ENCODE measurements at regions not wholly inside any gene's neighbourhood (a gene's known extent, or its start where the extent isn't known, plus 50 kb on each side); places are given as distances from the start of the nearest gene placed in this dataset.
"Not testable (repeated sequence)": the region's sequence is repeated elsewhere in the genome, so short reads cannot be mapped to it uniquely, and the experiment has no call there.

- not testable (repeated sequence) for H3K36me3 Mint-ChIP-seq (ENCODE audit: unreplicated experiment); H3K4me3 Mint-ChIP-seq (ENCODE audit: unreplicated experiment); H3K9me3 Mint-ChIP-seq (ENCODE audit: unreplicated experiment); H3K27ac Mint-ChIP-seq (ENCODE audit: unreplicated experiment); DNase-seq (ENCODE audit: extremely low spot score, unreplicated experiment); H3K27me3 Mint-ChIP-seq (ENCODE audit: unreplicated experiment); H3K4me1 Mint-ChIP-seq (ENCODE audit: unreplicated experiment)
These were observed 174.0 kb upstream of the SPATA31A3 start for GRCh38 chr9:67166335-67166734.

DNA sequence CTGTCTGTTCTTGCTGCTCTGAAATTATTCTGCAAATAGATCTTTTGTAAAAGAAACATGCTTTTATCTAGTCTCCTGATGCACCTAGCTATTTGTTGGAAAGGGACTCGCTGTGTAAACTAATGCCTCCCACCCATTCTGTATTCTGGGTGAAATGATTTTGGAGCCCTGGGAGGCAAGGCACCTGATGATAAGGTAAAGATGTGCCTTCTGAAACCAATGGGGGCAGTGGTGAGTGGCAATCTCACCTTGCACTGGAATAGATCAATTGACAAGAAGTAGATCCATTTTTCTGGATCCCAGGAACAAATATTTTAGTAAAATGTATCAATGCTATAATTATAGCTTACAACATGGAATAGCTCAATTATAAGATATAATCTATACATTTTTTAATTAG lies 170.5 kb upstream of the SPATA31A3 start:
- H3K4me1 Mint-ChIP-seq (ENCODE audit: unreplicated experiment); H3K27ac Mint-ChIP-seq (ENCODE audit: unreplicated experiment); H3K4me3 Mint-ChIP-seq (ENCODE audit: unreplicated experiment); H3K9me3 Mint-ChIP-seq (ENCODE audit: unreplicated experiment); H3K36me3 Mint-ChIP-seq (ENCODE audit: unreplicated experiment); DNase-seq (ENCODE audit: extremely low spot score, unreplicated experiment); H3K27me3 Mint-ChIP-seq (ENCODE audit: unreplicated experiment): not testable (repeated sequence)

DNA sequence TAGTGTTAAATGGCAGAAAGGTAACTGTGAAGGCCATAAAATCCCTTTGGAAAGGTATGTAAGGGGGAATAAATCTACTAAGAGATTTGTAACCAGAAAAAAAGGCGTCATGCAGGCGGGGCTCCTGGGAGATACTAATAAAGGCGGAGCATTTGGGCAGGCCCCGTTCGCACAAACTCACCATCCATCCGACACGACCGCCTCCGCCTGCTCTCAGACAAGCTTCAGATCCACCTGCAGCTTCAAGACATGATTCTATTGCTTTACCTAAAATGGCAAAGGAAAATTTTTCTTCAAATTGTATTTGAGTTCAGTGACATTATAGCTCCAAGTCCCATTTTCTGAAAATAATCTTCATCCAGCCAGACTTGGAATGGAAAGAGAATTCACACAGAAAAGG lies 162.9 kb upstream of the SPATA31A3 start:
- H3K27me3 Mint-ChIP-seq (ENCODE audit: unreplicated experiment); DNase-seq (ENCODE audit: extremely low spot score, unreplicated experiment); H3K27ac Mint-ChIP-seq (ENCODE audit: unreplicated experiment); H3K4me1 Mint-ChIP-seq (ENCODE audit: unreplicated experiment); H3K9me3 Mint-ChIP-seq (ENCODE audit: unreplicated experiment); H3K36me3 Mint-ChIP-seq (ENCODE audit: unreplicated experiment); H3K4me3 Mint-ChIP-seq (ENCODE audit: unreplicated experiment): not testable (repeated sequence)

- H3K27me3 Mint-ChIP-seq (ENCODE audit: unreplicated experiment); H3K9me3 Mint-ChIP-seq (ENCODE audit: unreplicated experiment); H3K36me3 Mint-ChIP-seq (ENCODE audit: unreplicated experiment); DNase-seq (ENCODE audit: extremely low spot score, unreplicated experiment); H3K27ac Mint-ChIP-seq (ENCODE audit: unreplicated experiment); H3K4me3 Mint-ChIP-seq (ENCODE audit: unreplicated experiment); H3K4me1 Mint-ChIP-seq (ENCODE audit: unreplicated experiment): not testable (repeated sequence)
These were observed 161.2 kb upstream of the SPATA31A3 start for GRCh38 chr9:67153501-67153900.

DNA sequence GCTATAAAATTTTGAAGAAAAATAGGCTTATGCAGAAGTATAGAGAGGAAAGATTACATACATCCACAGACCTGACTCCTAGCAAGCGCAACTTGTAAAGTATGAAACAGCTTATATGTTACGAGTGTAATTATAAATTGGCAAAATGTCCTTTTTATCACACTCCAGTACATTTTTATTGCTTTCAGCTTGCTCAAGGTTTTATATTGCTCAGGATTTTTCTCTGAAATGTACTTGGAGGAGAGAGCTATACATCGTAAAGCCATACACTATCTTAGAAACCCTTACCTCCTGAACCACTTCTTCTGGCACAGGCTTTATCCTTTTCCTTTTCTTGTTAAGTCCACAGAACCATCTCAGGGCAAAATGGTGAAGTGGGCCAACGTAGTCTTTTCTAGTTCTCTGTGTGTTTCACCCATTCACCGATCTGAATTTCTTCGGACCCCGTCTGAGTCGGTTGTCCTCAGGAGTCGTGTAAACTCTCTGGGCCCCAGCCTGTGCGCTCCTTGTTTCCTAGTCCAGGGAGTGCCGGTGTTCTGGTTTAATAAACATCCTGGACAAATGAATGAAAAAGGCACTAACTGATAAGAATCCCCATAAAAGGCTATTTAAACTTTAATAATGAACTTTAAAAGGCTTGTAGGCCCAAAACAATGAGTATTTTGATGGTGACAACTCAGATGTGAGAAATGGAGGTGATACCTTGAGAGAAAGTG lies 150.2 kb upstream of the SPATA31A3 start:
- not testable (repeated sequence) for H3K4me3 Mint-ChIP-seq (ENCODE audit: unreplicated experiment); H3K9me3 Mint-ChIP-seq (ENCODE audit: unreplicated experiment); H3K27ac Mint-ChIP-seq (ENCODE audit: unreplicated experiment); H3K36me3 Mint-ChIP-seq (ENCODE audit: unreplicated experiment); DNase-seq (ENCODE audit: extremely low spot score, unreplicated experiment); H3K4me1 Mint-ChIP-seq (ENCODE audit: unreplicated experiment); H3K27me3 Mint-ChIP-seq (ENCODE audit: unreplicated experiment)

GRCh38 chr9:67136376-67136775 lies 144.0 kb upstream of the SPATA31A3 start:
- H3K36me3 Mint-ChIP-seq (ENCODE audit: unreplicated experiment); DNase-seq (ENCODE audit: extremely low spot score, unreplicated experiment); H3K4me3 Mint-ChIP-seq (ENCODE audit: unreplicated experiment); H3K4me1 Mint-ChIP-seq (ENCODE audit: unreplicated experiment); H3K27ac Mint-ChIP-seq (ENCODE audit: unreplicated experiment); H3K27me3 Mint-ChIP-seq (ENCODE audit: unreplicated experiment); H3K9me3 Mint-ChIP-seq (ENCODE audit: unreplicated experiment): not testable (repeated sequence)

DNA sequence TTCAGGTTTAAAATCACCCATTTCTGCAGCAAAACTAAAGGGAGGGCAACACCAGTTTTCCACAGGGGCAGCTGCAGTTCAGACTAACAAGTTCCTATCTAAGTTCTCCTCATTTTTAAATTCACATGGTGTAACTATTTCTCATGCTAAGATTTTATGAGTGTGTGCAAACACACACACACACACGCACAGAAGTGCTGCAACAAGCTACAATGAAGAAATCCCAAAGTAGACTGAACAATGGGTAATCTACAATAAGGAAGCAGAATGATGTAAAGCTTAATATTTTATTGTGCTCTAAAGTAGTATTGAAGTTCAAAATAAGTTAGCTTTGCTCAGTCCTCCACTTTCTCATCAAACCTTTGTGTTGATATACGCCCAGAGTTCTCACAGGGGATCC lies 140.8 kb upstream of the SPATA31A3 start:
- not testable (repeated sequence) for H3K27me3 Mint-ChIP-seq (ENCODE audit: unreplicated experiment); H3K4me3 Mint-ChIP-seq (ENCODE audit: unreplicated experiment); H3K27ac Mint-ChIP-seq (ENCODE audit: unreplicated experiment); H3K4me1 Mint-ChIP-seq (ENCODE audit: unreplicated experiment); H3K9me3 Mint-ChIP-seq (ENCODE audit: unreplicated experiment); DNase-seq (ENCODE audit: extremely low spot score, unreplicated experiment); H3K36me3 Mint-ChIP-seq (ENCODE audit: unreplicated experiment)

DNA sequence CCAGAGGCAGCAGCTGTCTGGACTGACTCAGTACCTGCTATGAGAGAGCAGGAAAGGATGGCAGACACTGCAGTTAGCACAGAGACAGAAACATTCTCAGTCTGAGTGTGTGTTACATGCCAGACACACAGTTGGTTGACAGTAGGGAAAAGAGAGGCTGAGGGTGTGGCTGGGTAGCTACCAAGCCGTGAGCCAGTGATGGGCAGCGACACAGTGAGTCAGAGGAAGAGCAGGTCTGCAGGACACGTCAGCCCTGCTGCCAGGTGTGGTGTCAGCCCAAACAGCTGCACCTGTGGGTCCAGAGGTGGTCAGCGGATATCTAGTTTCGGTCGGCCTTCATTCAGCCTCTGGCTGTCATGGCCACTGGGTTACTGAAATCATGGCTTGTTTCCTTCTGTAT lies 124.4 kb upstream of the SPATA31A3 start:
- H3K9me3 Mint-ChIP-seq (ENCODE audit: unreplicated experiment); DNase-seq (ENCODE audit: extremely low spot score, unreplicated experiment); H3K36me3 Mint-ChIP-seq (ENCODE audit: unreplicated experiment); H3K27me3 Mint-ChIP-seq (ENCODE audit: unreplicated experiment); H3K4me3 Mint-ChIP-seq (ENCODE audit: unreplicated experiment); H3K27ac Mint-ChIP-seq (ENCODE audit: unreplicated experiment); H3K4me1 Mint-ChIP-seq (ENCODE audit: unreplicated experiment): not testable (repeated sequence)

DNA sequence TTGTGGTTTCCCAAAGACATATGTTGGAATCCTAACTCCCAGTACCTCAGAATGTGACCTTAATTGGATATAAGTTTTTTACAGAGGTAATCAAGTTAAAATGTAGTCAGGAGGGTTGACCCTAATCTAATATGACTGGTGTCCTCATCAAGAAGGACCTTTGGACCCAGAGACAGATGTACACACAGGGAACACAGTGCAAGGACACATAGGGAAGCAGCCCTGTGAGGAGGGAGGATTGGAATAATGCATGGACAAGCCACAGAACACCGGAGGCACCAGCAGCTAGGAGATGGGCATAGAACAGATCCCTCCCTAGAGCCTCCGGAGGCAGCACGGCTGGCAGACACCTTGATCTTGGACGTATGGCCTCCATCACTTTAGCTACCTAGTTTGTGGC lies 119.8 kb upstream of the SPATA31A3 start:
- not testable (repeated sequence) for H3K4me3 Mint-ChIP-seq (ENCODE audit: unreplicated experiment); H3K4me1 Mint-ChIP-seq (ENCODE audit: unreplicated experiment); H3K9me3 Mint-ChIP-seq (ENCODE audit: unreplicated experiment); H3K27me3 Mint-ChIP-seq (ENCODE audit: unreplicated experiment); H3K27ac Mint-ChIP-seq (ENCODE audit: unreplicated experiment); H3K36me3 Mint-ChIP-seq (ENCODE audit: unreplicated experiment); DNase-seq (ENCODE audit: extremely low spot score, unreplicated experiment)

- H3K4me1 Mint-ChIP-seq (ENCODE audit: unreplicated experiment); DNase-seq (ENCODE audit: extremely low spot score, unreplicated experiment); H3K4me3 Mint-ChIP-seq (ENCODE audit: unreplicated experiment); H3K27ac Mint-ChIP-seq (ENCODE audit: unreplicated experiment); H3K36me3 Mint-ChIP-seq (ENCODE audit: unreplicated experiment); H3K9me3 Mint-ChIP-seq (ENCODE audit: unreplicated experiment); H3K27me3 Mint-ChIP-seq (ENCODE audit: unreplicated experiment): not testable (repeated sequence)
These were observed 119.4 kb upstream of the SPATA31A3 start for GRCh38 chr9:67111733-67112132.

DNA sequence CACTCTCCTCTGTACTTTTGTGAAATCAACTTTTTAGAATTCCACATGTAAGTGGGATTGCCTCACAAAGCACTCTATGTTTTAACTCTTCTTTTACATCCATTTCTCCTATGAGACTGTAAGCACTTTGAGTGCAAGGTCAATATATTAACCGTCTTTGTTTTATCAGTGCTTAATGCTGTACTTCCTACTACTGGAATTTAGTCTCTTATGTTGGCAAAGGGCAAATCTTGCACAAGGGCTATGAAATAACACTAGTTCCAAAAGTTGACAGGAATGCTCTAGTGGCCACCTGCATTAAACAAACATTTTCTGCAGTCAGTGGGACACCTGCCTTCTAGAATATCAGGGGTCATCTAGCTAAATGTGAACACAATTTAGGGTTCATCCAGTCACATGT lies 117.5 kb upstream of the SPATA31A3 start:
- DNase-seq (ENCODE audit: extremely low spot score, unreplicated experiment); H3K4me1 Mint-ChIP-seq (ENCODE audit: unreplicated experiment); H3K4me3 Mint-ChIP-seq (ENCODE audit: unreplicated experiment); H3K36me3 Mint-ChIP-seq (ENCODE audit: unreplicated experiment); H3K27me3 Mint-ChIP-seq (ENCODE audit: unreplicated experiment); H3K9me3 Mint-ChIP-seq (ENCODE audit: unreplicated experiment); H3K27ac Mint-ChIP-seq (ENCODE audit: unreplicated experiment): not testable (repeated sequence)

GRCh38 chr9:67106659-67107058 lies 114.3 kb upstream of the SPATA31A3 start:
- not testable (repeated sequence) for DNase-seq (ENCODE audit: extremely low spot score, unreplicated experiment); H3K4me1 Mint-ChIP-seq (ENCODE audit: unreplicated experiment); H3K27me3 Mint-ChIP-seq (ENCODE audit: unreplicated experiment); H3K4me3 Mint-ChIP-seq (ENCODE audit: unreplicated experiment); H3K9me3 Mint-ChIP-seq (ENCODE audit: unreplicated experiment); H3K27ac Mint-ChIP-seq (ENCODE audit: unreplicated experiment); H3K36me3 Mint-ChIP-seq (ENCODE audit: unreplicated experiment)
